Activated CD4-positive, alpha-beta T cell treated with anti-CD3 and anti-CD28 coated beads, Interleukin-2, amount 50 U/mL, for 48 hours (primary cell): ENCODE measurements at regions not wholly inside any gene's neighbourhood (a gene's known extent, or its start where the extent isn't known, plus 50 kb on each side); places are given as distances from the start of the nearest gene placed in this dataset.
"Not testable (repeated sequence)": the region's sequence is repeated elsewhere in the genome, so short reads cannot be mapped to it uniquely, and the experiment has no call there.

Source experiments
- DNase-seq, 2 experiments: peaks; one replicate each; pipeline ENCODE4 v3.0.0-alpha.2; 2020

GRCh38 chr3:40864146-40864782, 335.0 kb upstream of the CTNNB1 start:
- no peak for DNase-seq

DNA sequence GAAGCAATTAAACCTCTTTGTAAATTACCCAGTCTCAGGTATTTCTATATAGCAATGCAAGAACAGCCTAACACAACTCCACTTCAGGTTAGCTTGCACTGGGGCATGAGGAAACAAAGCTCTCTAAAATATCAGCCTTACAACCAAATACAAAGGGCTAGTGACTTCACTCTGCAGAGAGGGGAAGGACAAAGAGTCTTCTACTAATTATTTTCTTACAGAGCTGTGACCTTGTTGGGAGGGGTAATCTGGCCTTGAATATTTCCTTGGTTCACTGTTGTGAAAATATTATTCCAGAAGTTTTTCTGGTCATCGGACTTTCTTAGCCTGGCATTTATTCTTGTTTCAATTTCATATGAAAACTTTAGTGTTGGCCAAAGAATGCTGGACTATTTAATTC, 334.4 kb upstream of the CTNNB1 start:
- no peak for DNase-seq

- DNase-seq = no peak
Observed at GRCh38 chr3:40867797-40868196, 331.5 kb upstream of the CTNNB1 start.

DNA sequence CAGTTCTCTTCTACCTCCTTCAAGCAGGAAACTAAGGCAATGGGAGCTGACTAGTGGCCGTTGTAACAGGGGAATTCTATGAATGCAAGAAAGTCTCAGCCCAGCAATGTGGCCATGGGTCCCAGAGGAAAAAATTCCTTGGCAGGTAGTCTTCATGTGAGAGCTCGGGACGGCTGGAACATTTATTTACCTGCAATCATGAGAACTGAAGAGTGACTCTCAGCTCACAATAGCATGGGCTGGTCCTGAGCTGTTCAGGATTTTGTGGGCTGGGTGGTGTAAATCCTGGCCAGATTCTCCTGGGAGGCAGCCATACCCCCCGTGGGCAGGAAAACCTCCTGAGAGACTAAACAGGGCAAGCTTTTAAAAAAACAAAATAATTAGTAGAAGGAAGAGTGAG, 330.3 kb upstream of the CTNNB1 start:
- DNase-seq = no peak

GRCh38 chr3:40869939-40870338, 329.4 kb upstream of the CTNNB1 start:
- DNase-seq = no peak

GRCh38 chr3:40871394-40871793, 327.9 kb upstream of the CTNNB1 start:
- no peak for DNase-seq

DNA sequence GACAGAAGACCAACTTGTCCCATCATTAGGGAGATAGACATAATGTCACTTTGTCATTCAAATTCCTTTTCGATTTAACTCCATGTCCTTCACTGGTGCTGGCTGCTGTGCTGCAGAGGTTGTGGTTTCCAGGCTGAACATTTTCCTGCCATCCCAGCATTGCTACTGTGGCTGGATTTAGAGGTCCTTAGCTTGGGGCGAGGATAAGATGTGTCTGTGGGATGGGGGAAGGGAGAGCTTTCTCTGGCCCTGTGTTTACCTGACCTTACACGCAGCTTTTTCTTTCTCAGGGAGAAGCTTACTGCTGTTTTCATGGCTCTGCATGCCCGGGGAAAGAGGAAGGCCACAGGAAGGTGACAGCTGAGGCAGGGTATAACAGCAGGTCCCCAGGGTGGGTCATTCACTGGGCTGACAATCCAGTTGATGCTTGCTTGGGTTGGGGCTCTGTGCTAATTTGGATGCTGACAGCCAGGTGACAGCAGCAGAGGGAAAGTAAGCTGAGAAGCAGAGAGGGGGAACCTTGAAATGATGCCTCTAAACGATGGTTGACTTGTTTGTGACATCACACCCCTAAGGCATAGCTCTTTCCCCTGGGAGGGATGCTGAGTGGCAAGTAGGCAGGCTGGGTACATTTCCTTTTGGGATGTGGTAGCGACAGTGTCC, 326.9 kb upstream of the CTNNB1 start:
- DNase-seq = no peak

DNA sequence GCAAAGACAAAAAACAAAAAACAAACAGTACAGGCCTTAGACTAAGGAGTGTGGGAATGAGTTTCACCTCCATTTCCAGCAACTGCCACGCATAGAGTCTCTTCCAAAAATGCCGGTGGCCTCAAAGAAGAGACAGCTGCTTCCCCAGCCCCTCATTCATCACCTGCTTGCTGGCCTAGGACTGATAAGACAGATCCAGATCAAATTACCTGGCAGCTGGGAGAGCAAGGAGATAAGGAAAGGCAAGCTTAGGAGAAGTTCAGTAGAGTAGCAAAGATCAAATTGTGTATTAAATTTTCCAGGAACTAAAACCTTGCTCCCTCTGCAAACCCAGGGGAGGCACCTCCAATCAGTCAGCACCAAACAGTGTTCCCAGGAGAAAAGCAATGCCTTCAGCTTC, 325.8 kb upstream of the CTNNB1 start:
- no peak for DNase-seq

DNA sequence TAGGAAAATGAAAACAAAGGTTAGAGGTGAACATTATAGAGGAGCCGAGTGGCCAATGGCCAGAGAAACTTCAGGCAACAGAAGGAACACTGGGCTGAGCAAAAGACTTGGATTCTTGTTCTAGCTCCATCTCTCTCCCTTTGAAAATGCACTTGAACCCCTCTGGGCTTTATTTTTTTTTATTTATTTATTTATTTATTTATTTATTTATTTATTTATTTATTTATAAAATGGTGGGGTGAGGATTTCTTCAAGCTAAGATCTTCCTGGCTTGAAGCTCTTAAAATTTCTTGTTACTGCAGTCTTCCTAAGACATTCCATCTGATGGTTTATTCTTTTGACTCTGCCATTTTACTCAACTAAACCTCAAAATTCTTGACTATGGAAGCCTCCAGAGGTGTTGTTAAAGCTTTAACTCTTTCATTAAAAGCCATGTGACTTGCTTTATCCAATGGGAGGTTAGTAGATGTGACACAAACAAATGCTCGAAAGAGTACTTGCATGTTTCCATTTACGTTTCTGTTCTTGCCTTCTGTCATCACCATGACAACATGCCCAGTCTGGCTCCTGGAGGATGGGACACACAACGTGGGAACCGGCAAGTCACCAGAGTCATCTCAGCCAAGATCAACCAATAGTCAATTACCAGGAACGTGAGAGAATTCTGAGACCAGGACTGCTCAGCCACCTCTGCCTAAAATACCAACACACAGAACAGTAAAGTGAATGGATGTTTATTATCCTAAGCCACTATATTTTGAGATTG, 325.2 kb upstream of the CTNNB1 start:
- no peak for DNase-seq

GRCh38 chr3:40875581-40875980, 323.7 kb upstream of the CTNNB1 start:
- no peak for DNase-seq

- DNase-seq = no peak
Observed at GRCh38 chr3:40876009-40876408, 323.3 kb upstream of the CTNNB1 start.

DNA sequence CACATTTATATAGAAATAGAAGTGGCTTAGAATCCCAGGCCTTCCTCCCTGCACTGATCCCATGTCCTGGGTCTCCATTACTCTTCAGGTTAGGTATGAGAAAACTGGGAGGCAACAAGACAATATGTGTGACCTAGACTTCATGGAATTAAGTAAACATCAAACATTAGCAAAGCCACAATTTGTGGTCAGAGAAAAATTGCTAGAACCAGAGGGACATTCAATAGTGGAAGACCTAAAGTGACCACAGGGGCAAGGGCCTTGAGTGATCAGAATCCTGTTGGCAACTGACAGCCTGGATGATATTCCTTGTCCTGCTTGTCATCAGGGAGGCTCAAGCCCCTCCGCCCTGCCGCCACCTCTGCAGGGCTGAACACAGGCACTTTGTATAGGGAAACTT, 322.8 kb upstream of the CTNNB1 start:
- DNase-seq = no peak

DNA sequence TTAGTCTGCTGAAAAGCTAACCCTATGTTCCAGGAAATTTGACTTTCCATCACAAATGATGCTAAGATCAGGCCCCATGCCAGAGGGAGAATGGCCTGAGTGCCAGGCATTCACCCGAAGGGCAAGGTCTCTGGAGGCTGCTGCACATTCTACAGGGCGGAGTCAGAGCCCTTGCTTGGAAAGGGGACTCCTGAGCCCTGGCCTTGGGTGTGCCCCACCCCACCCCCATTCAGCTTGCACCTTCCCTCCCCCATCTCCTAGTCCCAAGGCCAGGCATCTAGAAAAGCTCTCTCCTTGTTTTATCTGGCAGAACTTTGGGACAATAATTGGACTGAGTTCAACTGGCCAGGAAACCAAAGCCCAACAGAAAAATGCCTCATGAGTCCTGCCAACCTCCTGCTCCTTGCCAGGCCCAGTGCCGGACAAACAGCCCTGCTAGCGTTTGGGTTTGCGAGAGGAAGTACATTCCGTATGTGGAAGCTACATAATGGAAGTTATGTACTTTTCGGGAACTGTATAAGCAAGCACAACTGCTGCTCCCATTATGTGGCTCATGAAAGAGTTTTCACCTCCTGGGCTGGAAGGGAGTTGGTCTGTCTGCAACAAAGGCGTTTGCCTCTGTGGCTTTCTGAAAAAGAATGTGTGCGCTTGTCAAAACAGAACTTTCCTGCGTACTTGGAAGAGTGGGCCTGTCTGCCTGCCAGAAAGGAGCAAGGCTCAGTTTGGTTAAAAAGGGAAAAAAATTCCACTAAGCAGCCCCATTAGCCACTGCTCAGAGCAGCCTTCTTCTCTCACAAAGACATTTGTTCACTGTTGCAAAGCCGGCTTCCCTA, 321.5 kb upstream of the CTNNB1 start:
- no peak for DNase-seq

GRCh38 chr3:40878464-40878905, 320.8 kb upstream of the CTNNB1 start:
- DNase-seq = no peak

GRCh38 chr3:40885430-40885829, 313.9 kb upstream of the CTNNB1 start:
- no peak for DNase-seq

GRCh38 chr3:40886660-40887425, 312.5 kb upstream of the CTNNB1 start:
- no peak for DNase-seq

GRCh38 chr3:40891186-40891585, 308.1 kb upstream of the CTNNB1 start:
- DNase-seq = no peak

DNA sequence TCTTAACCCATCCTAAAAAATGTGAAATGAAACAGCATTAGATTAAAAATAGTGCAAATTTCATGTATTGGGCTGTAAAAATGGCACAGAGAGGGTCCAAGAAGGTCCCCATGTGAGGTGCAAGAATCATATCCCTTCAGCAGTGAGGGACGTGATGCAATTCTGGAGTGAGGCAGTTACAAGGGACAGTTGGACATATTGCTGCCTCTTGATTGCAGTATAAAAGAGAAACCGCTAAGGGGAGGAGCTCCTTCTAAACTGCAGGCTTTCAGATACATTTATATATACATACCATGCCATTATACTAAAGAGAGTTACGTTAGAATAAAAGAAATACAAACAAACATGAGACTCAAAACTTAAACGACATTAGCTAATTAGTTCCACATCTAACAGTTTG, 304.2 kb upstream of the CTNNB1 start:
- no peak for DNase-seq

- no peak for DNase-seq
Observed at GRCh38 chr3:40899286-40899712, 300.0 kb upstream of the CTNNB1 start.

DNA sequence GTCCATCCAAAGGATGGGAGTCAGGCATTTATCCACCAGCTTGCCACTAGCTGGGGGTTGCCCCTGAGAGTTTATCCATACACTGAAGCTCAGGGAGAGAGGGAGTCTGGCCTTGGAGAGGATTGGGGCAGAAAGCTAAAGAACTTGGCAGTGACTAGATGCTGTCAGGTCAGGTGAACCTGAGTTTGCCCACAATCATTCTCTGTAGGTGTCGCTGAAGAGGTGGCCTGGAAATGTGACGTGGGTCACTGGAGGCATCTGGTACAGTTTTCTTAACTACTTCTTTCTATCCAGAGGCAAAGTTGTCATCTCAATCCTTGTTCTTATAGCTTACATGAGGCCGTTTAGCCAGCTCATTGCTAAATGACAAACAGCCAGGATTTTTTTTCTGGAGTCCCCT, 298.0 kb upstream of the CTNNB1 start:
- DNase-seq = no peak

DNA sequence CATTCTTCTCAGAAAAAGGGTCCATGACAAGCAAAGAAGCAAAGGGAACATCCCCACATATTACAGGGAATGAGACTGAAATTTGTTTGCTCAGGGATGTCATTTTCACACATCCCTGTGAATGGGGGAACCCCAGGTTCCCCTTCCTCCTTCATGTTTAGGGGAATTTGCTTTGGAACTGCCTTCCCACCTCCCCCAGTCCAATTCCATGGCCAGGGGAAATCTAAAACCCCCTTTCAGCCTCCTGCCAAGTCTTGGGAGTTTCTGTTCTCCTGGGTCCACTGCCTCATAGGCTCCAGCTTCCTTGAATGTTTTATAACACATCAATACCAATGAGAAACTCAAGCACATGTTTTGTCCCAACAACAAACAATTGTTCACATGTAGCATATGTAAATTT, 297.5 kb upstream of the CTNNB1 start:
- no peak for DNase-seq

DNA sequence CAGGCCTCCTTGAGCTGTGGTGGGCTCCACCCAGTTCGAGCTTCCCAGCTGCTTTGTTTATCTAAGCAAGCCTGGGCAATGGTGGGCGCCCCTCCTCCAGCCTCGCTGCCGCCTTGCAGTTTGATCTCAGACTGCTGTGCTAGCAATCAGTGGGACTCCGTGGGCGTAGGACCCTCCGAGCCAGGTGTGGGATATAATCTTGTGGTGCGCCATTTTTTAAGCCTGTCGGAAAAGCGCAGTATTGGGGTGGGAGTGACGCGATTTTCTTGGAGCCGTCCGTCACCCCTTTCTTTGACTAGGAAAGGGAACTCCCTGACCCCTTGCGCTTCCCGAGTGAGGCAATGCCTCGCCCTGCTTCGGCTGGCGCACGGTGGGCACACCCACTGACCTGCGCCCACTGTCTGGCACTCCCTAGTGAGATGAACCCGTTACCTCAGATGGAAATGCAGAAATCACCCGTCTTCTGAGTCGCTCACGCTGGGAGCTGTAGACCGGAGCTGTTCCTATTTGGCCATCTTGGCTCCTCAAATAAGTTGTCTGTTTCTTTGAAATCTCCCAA, 291.3 kb upstream of the CTNNB1 start:
- not testable (repeated sequence) for DNase-seq
